ENCODE measurements at regions not wholly inside any gene's neighbourhood (a gene's known extent, or its start where the extent isn't known, plus 50 kb on each side); places are given as distances from the start of the nearest gene placed in this dataset.

DNA sequence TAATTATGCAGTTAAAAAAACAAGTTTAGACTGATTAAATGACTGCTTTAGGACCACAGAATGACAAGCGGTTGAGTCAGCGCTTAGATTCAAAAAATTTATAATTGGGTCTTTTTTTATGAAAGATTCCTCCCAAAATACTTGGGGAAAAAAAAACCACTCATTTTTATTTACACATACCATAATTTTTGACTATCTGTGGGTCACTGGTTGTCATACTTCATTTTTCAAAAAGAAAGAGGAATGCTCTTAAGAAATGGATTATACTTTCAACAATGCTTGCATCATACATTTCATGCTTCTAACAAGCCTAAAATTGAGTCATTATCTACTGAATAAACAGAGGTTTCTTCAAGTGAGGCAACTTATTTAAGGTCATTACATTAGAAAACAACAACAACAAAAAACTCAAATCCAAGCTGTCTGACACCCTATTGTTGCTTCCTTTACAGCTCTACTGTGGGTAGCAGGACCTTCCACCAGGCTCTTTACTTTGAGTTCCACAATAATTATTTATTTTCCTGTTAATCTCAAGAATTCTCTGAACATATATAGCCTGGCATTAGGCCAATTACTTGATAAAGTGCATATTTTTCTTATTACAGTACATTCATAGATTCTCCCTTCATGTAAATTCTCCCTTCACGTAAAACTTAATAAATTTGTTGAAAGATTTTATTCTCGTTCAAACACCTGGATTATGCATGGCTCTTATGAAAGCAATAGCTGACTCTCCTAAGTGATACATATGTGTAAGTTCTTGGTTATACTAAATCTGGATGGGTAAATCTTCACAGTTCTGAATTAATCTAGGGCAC, 445.5 kb downstream of the PCDH10 start:
- POLR2A ChIA-PET = no interaction called here
- no peak overlapping the region for H3K27ac ChIP-seq (ENCODE audit: insufficient read depth, low read depth, low read length)

More for the DNA sequence above, 445.5 kb downstream of the PCDH10 start:
- no peaks in the 10 kb centered on the region for H3K9me3 ChIP-seq (replicated peaks; ENCODE audit: control insufficient read depth, insufficient read depth, low read length)
- H3K36me3 ChIP-seq (ENCODE audit: control insufficient read depth in 2 of 2, extremely low read depth in 1 of 2, insufficient read depth in 2 of 2, low read length in 2 of 2) = no peaks in the 10 kb centered on the region
- H3K9me1 ChIP-seq (replicated peaks; ENCODE audit: control insufficient read depth, extremely low read depth, insufficient read depth, low read length) = no peaks in the 10 kb centered on the region
- no peak for TF ChIP-seq FOS (IDR thresholded peaks at IDR 0.05; ENCODE audit: borderline replicate concordance, insufficient read depth, low read length)
- no peak for TF ChIP-seq POLR2AphosphoS5 (IDR thresholded peaks at IDR 0.05; ENCODE audit: insufficient read depth, low read depth, low read length)
- no peak for TF ChIP-seq POLR2A (IDR thresholded peaks at IDR 0.05; ENCODE audit: low read depth, low read length)
- no peak for TF ChIP-seq GATA2 (IDR thresholded peaks at IDR 0.05; ENCODE audit: insufficient read depth, insufficient read length, low read depth, low read length)
- TF ChIP-seq MYC (IDR thresholded peaks at IDR 0.05; ENCODE audit: low read depth, low read length) = no peak
- no peak for TF ChIP-seq JUN (IDR thresholded peaks at IDR 0.05; ENCODE audit: borderline replicate concordance, insufficient read depth, insufficient read length, low read depth)
- TF ChIP-seq, protein P1, sequence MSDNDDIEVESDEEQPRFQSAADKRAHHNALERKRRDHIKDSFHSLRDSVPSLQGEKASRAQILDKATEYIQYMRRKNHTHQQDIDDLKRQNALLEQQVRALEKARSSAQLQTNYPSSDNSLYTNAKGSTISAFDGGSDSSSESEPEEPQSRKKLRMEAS (IDR thresholded peaks at IDR 0.05; ENCODE audit: insufficient read depth, insufficient read length) = no peak
- TF ChIP-seq, protein P2, sequence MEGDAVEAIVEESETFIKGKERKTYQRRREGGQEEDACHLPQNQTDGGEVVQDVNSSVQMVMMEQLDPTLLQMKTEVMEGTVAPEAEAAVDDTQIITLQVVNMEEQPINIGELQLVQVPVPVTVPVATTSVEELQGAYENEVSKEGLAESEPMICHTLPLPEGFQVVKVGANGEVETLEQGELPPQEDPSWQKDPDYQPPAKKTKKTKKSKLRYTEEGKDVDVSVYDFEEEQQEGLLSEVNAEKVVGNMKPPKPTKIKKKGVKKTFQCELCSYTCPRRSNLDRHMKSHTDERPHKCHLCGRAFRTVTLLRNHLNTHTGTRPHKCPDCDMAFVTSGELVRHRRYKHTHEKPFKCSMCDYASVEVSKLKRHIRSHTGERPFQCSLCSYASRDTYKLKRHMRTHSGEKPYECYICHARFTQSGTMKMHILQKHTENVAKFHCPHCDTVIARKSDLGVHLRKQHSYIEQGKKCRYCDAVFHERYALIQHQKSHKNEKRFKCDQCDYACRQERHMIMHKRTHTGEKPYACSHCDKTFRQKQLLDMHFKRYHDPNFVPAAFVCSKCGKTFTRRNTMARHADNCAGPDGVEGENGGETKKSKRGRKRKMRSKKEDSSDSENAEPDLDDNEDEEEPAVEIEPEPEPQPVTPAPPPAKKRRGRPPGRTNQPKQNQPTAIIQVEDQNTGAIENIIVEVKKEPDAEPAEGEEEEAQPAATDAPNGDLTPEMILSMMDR (IDR thresholded peaks at IDR 0.05; ENCODE audit: extremely low read depth in 1 of 2, insufficient read depth in 1 of 2, low read depth in 1 of 2, low read length in 2 of 2) = no peak
- no peak for TF ChIP-seq EZH2 (IDR thresholded peaks at IDR 0.05; ENCODE audit: borderline replicate concordance, low read depth, low read length, severe bottlenecking)
- H3K4me2 ChIP-seq (ENCODE audit: insufficient read depth, low read length) = no peak overlapping the region
- dilution Hi-C loops (cut with MboI; ENCODE audit: extremely low pct_ligation_motif_present, low sequenced_read_pairs) (no loop called here), intact Hi-C loops (cut with micrococcal nuclease) (no loop called here)
- H3K9ac ChIP-seq (replicated peaks; ENCODE audit: extremely low read depth, insufficient read depth, low read length) = no peak overlapping the region
- no peaks in the 10 kb centered on the region for H4K20me1 ChIP-seq (replicated peaks; ENCODE audit: control insufficient read depth, extremely low read depth, insufficient read depth, low read length)
- CTCF ChIA-PET = interaction anchor here (0.9 kb wide), 1 partner anchor 448 kb away, joined by 3 read pairs; no protein-coding TSS in a partner anchor
- DNase-seq (ENCODE audit: low read depth, low spot score) (peak; percentile 8), FAIRE-seq (no peak)
- H3K79me2 ChIP-seq (ENCODE audit: control insufficient read depth, insufficient read depth, low read length) = no peaks in the 10 kb centered on the region
- no peak overlapping the region for H3K4me3 ChIP-seq (replicated peaks in 1 of 3; ENCODE audit: insufficient read depth in 1 of 3, low read depth in 1 of 3, low read length in 3 of 3)
- no peaks in the 10 kb centered on the region for H3K27me3 ChIP-seq (ENCODE audit: control insufficient read depth in 2 of 2, insufficient read depth in 2 of 2, low read length in 2 of 2)
- no TSS peak for BruUV-seq (replicated peaks)
- no peak overlapping the region for H2AFZ ChIP-seq (ENCODE audit: low read depth, low read length)
- H3K4me1 ChIP-seq (ENCODE audit: control insufficient read depth, extremely low read depth, insufficient read depth, low read length) = no peaks in the 10 kb centered on the region
